ENCODE measurements at regions not wholly inside any gene's neighbourhood (a gene's known extent, or its start where the extent isn't known, plus 50 kb on each side); places are given as distances from the start of the nearest gene placed in this dataset.

DNA sequence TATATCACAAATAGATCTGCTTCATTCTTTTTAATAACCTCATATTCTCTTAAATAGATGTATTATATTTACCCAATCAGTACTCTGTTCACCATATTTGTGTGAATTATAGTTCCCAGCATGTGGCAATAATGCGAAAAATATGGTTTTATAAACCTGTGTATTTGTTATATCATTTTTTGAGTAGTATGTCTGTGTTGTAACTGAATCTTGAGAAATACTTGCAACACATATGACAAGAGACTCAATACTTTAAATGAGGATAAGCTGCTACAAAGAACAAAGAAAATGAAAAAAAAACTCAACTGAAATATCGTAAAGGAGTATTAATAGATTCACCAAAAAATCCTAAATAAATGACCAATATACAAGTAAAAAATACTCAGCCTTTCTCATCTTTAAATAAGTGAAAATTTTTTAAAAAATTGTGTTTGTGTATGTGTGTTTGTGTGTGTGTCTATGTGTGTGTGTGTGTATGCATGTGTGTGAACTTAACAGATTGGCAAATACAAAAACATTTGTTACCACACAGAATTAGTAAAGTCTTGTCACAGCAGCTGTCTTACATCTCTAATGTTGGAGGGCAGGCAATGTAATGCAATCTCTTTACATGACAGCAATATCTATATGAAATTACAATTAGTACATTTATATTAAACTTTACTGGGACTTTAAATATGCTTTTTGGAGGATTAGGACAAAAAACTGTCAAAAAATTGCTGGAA, 441.9 kb upstream of the MGAT4C start:
- Histone ChIP-seq H2AFZ (ENCODE audit: low read depth, low read length) (no peak overlapping the region), H3K9me3 (ENCODE audit: insufficient read depth, low read depth, low read length) (no peaks in the 10 kb centered on the region), H3K9ac (ENCODE audit: low read length) (no peak overlapping the region), H3K36me3 (ENCODE audit: insufficient read depth, low read length) (no peaks in the 10 kb centered on the region), H3K4me2 (ENCODE audit: low read length) (no peak overlapping the region), H3K27me3 (ENCODE audit: insufficient read depth, low read length) (no peaks in the 10 kb centered on the region), H3K79me2 (ENCODE audit: insufficient read depth, low read length) (no peaks in the 10 kb centered on the region), H3K4me1 (ENCODE audit: insufficient read depth, low read length) (no peaks in the 10 kb centered on the region), H3K27ac (ENCODE audit: low read depth, low read length) (no peak overlapping the region), H3K4me3 (ENCODE audit: insufficient read depth, low read depth, low read length) (no peak overlapping the region), H4K20me1 (ENCODE audit: insufficient read depth, low read length) (no peaks in the 10 kb centered on the region)
- no peaks in the 10 kb centered on the region for H3K9me3 Mint-ChIP-seq (ENCODE audit: unreplicated experiment)
- H3K36me3 Mint-ChIP-seq (ENCODE audit: low read depth, unreplicated experiment) = no peaks in the 10 kb centered on the region
- H3K27me3 Mint-ChIP-seq (ENCODE audit: low read depth, unreplicated experiment) = no peaks in the 10 kb centered on the region
- H3K27ac Mint-ChIP-seq (ENCODE audit: unreplicated experiment) = no peak overlapping the region
- TF ChIP-seq, protein P1, sequence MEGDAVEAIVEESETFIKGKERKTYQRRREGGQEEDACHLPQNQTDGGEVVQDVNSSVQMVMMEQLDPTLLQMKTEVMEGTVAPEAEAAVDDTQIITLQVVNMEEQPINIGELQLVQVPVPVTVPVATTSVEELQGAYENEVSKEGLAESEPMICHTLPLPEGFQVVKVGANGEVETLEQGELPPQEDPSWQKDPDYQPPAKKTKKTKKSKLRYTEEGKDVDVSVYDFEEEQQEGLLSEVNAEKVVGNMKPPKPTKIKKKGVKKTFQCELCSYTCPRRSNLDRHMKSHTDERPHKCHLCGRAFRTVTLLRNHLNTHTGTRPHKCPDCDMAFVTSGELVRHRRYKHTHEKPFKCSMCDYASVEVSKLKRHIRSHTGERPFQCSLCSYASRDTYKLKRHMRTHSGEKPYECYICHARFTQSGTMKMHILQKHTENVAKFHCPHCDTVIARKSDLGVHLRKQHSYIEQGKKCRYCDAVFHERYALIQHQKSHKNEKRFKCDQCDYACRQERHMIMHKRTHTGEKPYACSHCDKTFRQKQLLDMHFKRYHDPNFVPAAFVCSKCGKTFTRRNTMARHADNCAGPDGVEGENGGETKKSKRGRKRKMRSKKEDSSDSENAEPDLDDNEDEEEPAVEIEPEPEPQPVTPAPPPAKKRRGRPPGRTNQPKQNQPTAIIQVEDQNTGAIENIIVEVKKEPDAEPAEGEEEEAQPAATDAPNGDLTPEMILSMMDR (IDR thresholded peaks at IDR 0.05; ENCODE audit: insufficient read depth, low read depth, low read length) = no peak
- no peak for TF ChIP-seq EZH2 (IDR thresholded peaks at IDR 0.05; ENCODE audit: insufficient read depth, low read length)
- FAIRE-seq (no peak), DNase-seq (ENCODE audit: low read depth) (peak; percentile 3)
- no peak overlapping the region for H3K4me3 Mint-ChIP-seq (ENCODE audit: unreplicated experiment)
- peaks cover 6% of the 10 kb centered on the region for H3K4me1 Mint-ChIP-seq (ENCODE audit: low read depth, unreplicated experiment)

DNA sequence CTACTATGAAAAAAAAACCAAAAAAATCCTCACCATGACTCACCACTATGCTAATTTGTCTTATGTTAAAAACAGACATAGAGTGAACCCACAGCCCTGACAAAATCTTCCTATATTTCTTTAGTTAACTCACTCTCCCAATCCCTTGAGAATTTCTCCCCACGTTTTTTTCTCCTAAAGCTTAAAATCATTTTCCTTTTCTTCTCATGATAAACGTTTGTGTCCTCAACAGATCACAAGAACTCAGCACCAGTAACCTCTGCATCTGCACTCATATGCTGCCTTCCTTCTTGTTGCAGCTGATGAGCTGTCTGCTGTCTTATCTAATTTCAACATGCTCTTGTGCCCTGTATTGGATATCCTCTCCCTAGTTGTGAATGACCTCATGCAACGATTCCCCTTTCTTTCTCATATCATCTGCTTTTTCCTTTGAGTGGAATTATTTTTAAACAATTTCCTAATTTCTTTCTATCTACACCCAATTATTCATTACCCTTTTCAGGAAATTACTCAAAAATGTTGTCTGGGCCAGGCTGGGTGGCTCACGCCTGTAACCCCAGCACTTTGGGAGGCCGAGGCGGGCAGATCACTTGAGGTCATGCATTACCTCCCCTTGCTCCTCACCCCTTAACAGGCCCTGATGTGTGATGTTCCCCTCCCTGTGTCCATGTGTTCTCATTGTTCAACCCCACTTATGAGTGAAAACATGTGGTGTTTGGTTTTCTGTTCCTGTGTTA, 427.5 kb upstream of the MGAT4C start:
- no peaks in the 10 kb centered on the region for H3K27me3 Mint-ChIP-seq (ENCODE audit: low read depth, unreplicated experiment)
- no peak overlapping the region for H3K27ac Mint-ChIP-seq (ENCODE audit: unreplicated experiment)
- FAIRE-seq = no peak

More for the DNA sequence above, 427.5 kb upstream of the MGAT4C start:
- no peak overlapping the region for H3K9ac ChIP-seq (ENCODE audit: low read length)
- H4K20me1 ChIP-seq (ENCODE audit: insufficient read depth, low read length) = no peaks in the 10 kb centered on the region
- no peaks in the 10 kb centered on the region for H3K27me3 ChIP-seq (ENCODE audit: insufficient read depth, low read length)
- H3K4me3 Mint-ChIP-seq (ENCODE audit: unreplicated experiment) = no peak overlapping the region
- H3K9me3 Mint-ChIP-seq (ENCODE audit: unreplicated experiment) = peaks cover 19% of the 10 kb centered on the region
- H3K36me3 ChIP-seq (ENCODE audit: insufficient read depth, low read length) = no peaks in the 10 kb centered on the region
- H3K9me3 ChIP-seq (ENCODE audit: insufficient read depth, low read depth, low read length) = no peaks in the 10 kb centered on the region
- peaks cover 4% of the 10 kb centered on the region for H3K4me1 ChIP-seq (ENCODE audit: insufficient read depth, low read length)
- H3K79me2 ChIP-seq (ENCODE audit: insufficient read depth, low read length) = no peaks in the 10 kb centered on the region
- H3K27ac ChIP-seq (ENCODE audit: low read depth, low read length) = no peak overlapping the region
- TF ChIP-seq EZH2 (IDR thresholded peaks at IDR 0.05; ENCODE audit: insufficient read depth, low read length) = no peak
- TF ChIP-seq, protein P1 (IDR thresholded peaks at IDR 0.05; ENCODE audit: insufficient read depth, low read depth, low read length) = no peak
- no peak overlapping the region for H3K4me3 ChIP-seq (ENCODE audit: insufficient read depth, low read depth, low read length)
- peaks cover 9% of the 10 kb centered on the region for H3K4me1 Mint-ChIP-seq (ENCODE audit: low read depth, unreplicated experiment)
- DNase-seq (ENCODE audit: low read depth) = peak; percentile 51
- H2AFZ ChIP-seq (ENCODE audit: low read depth, low read length) = no peak overlapping the region
- H3K4me2 ChIP-seq (ENCODE audit: low read length) = peak overlapping the region; percentile 59
- no peaks in the 10 kb centered on the region for H3K36me3 Mint-ChIP-seq (ENCODE audit: low read depth, unreplicated experiment)

All from astrocyte (in vitro differentiated cells and primary cell).